ENCODE measurements at regions not wholly inside any gene's neighbourhood (a gene's known extent, or its start where the extent isn't known, plus 50 kb on each side); places are given as distances from the start of the nearest gene placed in this dataset.
"Not testable (repeated sequence)": the region's sequence is repeated elsewhere in the genome, so short reads cannot be mapped to it uniquely, and the experiment has no call there.

- no peak for DNase-seq
These were observed 515.5 kb upstream of the AGA start for GRCh38 chr4:177957596-177958360.

- no peak for DNase-seq
These were observed 518.3 kb upstream of the AGA start for GRCh38 chr4:177960566-177960965.

- DNase-seq: no peak
These were observed 519.6 kb upstream of the AGA start for GRCh38 chr4:177961761-177962380.

- no peak for DNase-seq
These were observed 521.8 kb upstream of the AGA start for GRCh38 chr4:177964061-177964460.

GRCh38 chr4:177964693-177965168, 522.5 kb upstream of the AGA start:
- DNase-seq: no peak

- no peak for DNase-seq
These were observed 525.1 kb upstream of the AGA start for GRCh38 chr4:177967328-177967727.

GRCh38 chr4:177968817-177969442, 526.7 kb upstream of the AGA start:
- no peak for DNase-seq

GRCh38 chr4:177974461-177974860, 532.2 kb upstream of the AGA start:
- DNase-seq: no peak

- DNase-seq: no peak
These were observed 533.2 kb upstream of the AGA start for GRCh38 chr4:177975315-177975987.

GRCh38 chr4:177986236-177986635, 544.0 kb upstream of the AGA start:
- DNase-seq: no peak

- DNase-seq: no peak
These were observed 545.7 kb upstream of the AGA start for GRCh38 chr4:177987896-177988295.

GRCh38 chr4:177989503-177990201, 547.4 kb upstream of the AGA start:
- no peak for DNase-seq

- no peak for DNase-seq
These were observed 560.9 kb upstream of the AGA start for GRCh38 chr4:178003098-178003657.

GRCh38 chr4:178010596-178010995, 568.4 kb upstream of the AGA start:
- DNase-seq: no peak

- not testable (repeated sequence) for DNase-seq
These were observed 572.8 kb upstream of the AGA start for GRCh38 chr4:178015046-178015445.

GRCh38 chr4:178026999-178027398, 584.8 kb upstream of the AGA start:
- DNase-seq: no peak

- DNase-seq: no peak
These were observed 585.6 kb upstream of the AGA start for GRCh38 chr4:178027796-178028195.

GRCh38 chr4:178028481-178028880, 586.2 kb upstream of the AGA start:
- no peak for DNase-seq

GRCh38 chr4:178037459-178038214, 595.4 kb upstream of the AGA start:
- DNase-seq: no peak

GRCh38 chr4:178056996-178057395, 614.8 kb upstream of the AGA start:
- DNase-seq: no peak

GRCh38 chr4:178063568-178063967, 621.3 kb upstream of the AGA start:
- no peak for DNase-seq

Data from NCI-H226 (cell line).